Activated naive CD8-positive, alpha-beta T cell (primary cell): ENCODE measurements at regions not wholly inside any gene's neighbourhood (a gene's known extent, or its start where the extent isn't known, plus 50 kb on each side); places are given as distances from the start of the nearest gene placed in this dataset.

Experiments used
- H3K27ac Mint-ChIP-seq: one replicate; pipeline ENCODE4 v1.8.0; 2021; ENCODE audit warnings: mixed read lengths
- H3K27me3 Mint-ChIP-seq: one replicate; pipeline ENCODE4 v1.8.0; 2021; ENCODE audit warnings: mixed read lengths
- H3K36me3 Mint-ChIP-seq: one replicate; pipeline ENCODE4 v1.8.0; 2021; ENCODE audit warnings: mixed read lengths
- H3K4me1 Mint-ChIP-seq: one replicate; pipeline ENCODE4 v1.8.0; 2021; ENCODE audit warnings: low read depth, mixed read lengths
- H3K4me3 Mint-ChIP-seq: one replicate; pipeline ENCODE4 v1.8.0; 2021; ENCODE audit warnings: mild to moderate bottlenecking, mixed read lengths
- H3K9me3 Mint-ChIP-seq: one replicate; pipeline ENCODE4 v1.8.0; 2021; ENCODE audit warnings: low read depth, mixed read lengths

DNA sequence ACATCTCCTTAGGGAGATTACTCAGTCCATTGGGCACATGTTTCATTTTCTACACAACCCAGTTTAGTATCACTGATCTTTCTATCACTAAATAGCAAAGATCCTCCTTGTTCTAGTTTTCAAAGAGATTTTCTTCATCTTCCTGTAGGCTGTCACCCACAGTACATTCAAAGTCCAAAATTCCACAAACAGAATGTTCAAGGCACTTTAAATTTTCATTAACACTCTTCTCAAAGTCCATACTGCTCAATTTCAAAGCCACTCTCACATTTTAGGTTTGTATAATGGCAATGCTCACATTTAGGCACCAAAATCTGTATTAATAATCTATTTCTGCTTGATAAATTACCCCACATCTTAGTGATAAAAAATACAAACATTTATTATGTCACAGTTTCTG is 152.8 kb downstream of the FSIP2 start:
- no peaks in the 10 kb centered on the region for H3K4me1 Mint-ChIP-seq
- no peaks in the 10 kb centered on the region for H3K27me3 Mint-ChIP-seq
- H3K36me3 Mint-ChIP-seq, result peaks cover 3% of the 10 kb centered on the region
- no peak overlapping the region for H3K4me3 Mint-ChIP-seq
- H3K27ac Mint-ChIP-seq, result no peak overlapping the region
- H3K9me3 Mint-ChIP-seq, result no peaks in the 10 kb centered on the region

- no peaks in the 10 kb centered on the region for H3K27me3 Mint-ChIP-seq
- no peak overlapping the region for H3K4me3 Mint-ChIP-seq
These were observed 153.3 kb downstream of the FSIP2 start for GRCh38 chr2:185891804-185892411.

GRCh38 chr2:185892484-185892883 is 153.9 kb downstream of the FSIP2 start:
- Mint-ChIP-seq H3K4me3 (no peak overlapping the region), H3K4me1 (no peaks in the 10 kb centered on the region), H3K9me3 (no peaks in the 10 kb centered on the region), H3K36me3 (no peaks in the 10 kb centered on the region), H3K27ac (no peak overlapping the region), H3K27me3 (no peaks in the 10 kb centered on the region)

More at GRCh38 chr2:185891804-185892411, 153.3 kb downstream of the FSIP2 start:
- Mint-ChIP-seq H3K9me3 (no peaks in the 10 kb centered on the region), H3K4me1 (no peaks in the 10 kb centered on the region), H3K36me3 (peaks cover 2% of the 10 kb centered on the region), H3K27ac (no peak overlapping the region)

DNA sequence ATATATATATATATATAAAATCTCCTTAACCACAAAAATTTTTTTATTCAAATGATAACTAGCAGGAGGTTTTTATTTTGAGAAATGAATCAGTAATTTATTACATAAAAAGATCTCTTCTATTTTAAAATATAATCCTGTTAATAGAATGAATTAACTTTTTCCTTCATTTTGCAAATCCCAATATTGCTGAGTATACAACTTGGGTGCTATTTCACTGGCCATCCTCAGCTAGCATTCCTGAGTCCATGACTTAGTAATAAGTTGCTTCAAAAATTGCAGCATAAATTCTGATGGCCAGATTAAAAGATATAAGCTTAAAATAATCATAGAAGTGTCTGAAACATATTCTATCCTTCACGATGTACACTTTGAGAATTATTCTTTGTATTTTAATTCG is 155.6 kb downstream of the FSIP2 start:
- H3K36me3 Mint-ChIP-seq, result no peaks in the 10 kb centered on the region
- no peaks in the 10 kb centered on the region for H3K4me1 Mint-ChIP-seq
- H3K9me3 Mint-ChIP-seq, result no peaks in the 10 kb centered on the region
- no peak overlapping the region for H3K4me3 Mint-ChIP-seq
- H3K27ac Mint-ChIP-seq, result no peak overlapping the region
- no peaks in the 10 kb centered on the region for H3K27me3 Mint-ChIP-seq

DNA sequence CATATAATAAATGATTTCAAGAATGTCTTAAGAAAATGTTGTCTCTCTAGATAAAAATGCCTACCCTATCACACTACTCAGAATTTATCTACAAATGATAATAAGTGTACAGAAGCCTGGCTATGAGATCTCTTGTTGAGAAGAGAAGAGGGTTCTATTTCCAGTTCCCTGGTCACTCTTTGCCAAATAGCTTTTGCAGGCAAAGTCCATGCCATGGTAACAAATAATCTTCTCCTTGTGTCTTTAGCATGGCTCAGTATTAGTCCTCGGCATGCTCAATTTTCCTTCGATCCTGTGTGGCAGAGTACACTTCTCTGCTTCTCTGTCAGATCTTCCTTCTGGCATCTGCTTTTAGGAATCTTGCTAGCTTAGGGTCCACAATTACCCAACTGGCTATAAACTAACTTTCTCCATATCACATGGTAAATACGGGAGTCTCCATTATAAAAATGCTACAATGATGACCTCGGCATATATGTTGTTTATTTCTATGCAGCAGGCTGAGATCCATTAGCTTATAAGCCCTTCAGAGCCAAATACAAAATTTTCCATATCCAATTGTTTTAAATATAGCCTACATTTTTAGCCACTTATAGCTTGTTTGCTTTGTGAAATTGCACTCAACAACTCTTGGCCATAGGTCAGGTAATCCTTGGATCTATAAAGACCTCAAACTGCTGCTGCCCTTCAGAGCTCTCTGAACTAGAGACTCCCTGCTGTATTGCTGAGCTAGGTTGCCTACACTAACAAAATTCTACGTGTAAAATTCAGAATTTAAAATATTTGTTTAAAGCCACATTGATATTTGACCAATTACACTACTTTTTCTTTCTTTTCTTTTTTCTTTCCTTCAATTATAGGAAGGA is 157.5 kb downstream of the FSIP2 start:
- H3K36me3 Mint-ChIP-seq, result no peaks in the 10 kb centered on the region
- no peaks in the 10 kb centered on the region for H3K4me1 Mint-ChIP-seq
- no peak overlapping the region for H3K4me3 Mint-ChIP-seq
- H3K27ac Mint-ChIP-seq, result no peak overlapping the region
- no peaks in the 10 kb centered on the region for H3K27me3 Mint-ChIP-seq
- no peaks in the 10 kb centered on the region for H3K9me3 Mint-ChIP-seq

GRCh38 chr2:185899366-185899765 is 160.8 kb downstream of the FSIP2 start:
- Mint-ChIP-seq H3K9me3 (no peaks in the 10 kb centered on the region), H3K27me3 (no peaks in the 10 kb centered on the region), H3K36me3 (no peaks in the 10 kb centered on the region), H3K27ac (no peak overlapping the region), H3K4me1 (no peaks in the 10 kb centered on the region), H3K4me3 (no peak overlapping the region)

DNA sequence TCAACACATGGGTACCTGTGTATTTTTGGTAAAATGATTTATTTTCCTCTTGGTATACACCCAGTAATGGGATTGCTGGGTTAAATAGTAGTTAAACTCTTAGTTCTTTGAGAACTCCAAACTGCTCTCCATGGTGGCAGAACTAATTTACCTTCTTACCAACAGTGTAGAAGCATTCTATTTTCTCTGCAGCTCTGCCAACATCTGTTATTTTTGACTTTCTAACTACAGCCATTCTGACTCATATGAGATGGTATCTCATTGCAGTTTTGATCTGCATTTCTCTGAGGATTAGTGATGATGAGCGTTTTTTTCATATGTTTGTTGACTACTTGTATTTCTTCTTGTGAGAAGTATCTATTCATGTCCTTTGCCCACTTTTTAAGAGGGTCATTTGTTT is 180.6 kb downstream of the FSIP2 start:
- no peak overlapping the region for H3K4me3 Mint-ChIP-seq
- H3K27me3 Mint-ChIP-seq, result no peaks in the 10 kb centered on the region
- no peaks in the 10 kb centered on the region for H3K4me1 Mint-ChIP-seq
- H3K36me3 Mint-ChIP-seq, result peaks cover 3% of the 10 kb centered on the region
- H3K9me3 Mint-ChIP-seq, result peaks cover 7% of the 10 kb centered on the region
- H3K27ac Mint-ChIP-seq, result no peak overlapping the region

DNA sequence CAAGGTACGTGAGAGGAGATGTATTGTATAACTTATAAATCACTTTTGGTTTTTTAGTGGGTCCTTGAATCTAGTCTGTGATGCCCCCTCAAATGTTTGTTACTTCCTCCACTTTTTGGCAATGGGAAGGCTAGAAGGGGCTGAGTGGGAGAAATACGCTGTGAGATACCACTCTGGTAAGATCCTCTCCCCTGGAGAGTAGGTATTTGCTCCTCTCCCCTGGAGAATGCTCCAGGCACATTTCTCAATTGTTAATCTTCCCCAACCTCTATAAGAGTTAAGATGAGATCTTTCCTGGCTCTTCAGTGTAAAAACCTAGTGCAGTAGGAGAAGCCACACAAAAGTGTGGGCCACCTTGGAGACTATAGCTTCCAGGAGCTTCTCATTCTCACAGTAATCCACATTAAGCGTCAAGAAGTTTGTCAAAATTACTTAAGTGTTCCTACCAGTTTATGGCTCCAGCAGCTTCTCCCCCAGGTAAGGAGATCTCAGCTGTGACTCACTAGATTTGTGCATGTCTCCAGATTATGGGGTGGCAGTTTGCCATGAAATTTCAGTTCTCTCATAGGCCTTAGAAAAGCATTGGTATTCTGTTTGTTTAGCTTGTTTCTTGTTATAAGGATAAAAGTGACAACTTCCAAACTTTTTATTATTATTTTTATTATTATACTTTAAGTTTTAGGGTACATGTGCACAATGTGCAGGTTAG is 182.6 kb downstream of the FSIP2 start:
- Mint-ChIP-seq H3K4me1 (no peaks in the 10 kb centered on the region), H3K4me3 (no peak overlapping the region), H3K9me3 (peaks cover 7% of the 10 kb centered on the region), H3K27me3 (no peaks in the 10 kb centered on the region), H3K36me3 (peaks cover 5% of the 10 kb centered on the region), H3K27ac (no peak overlapping the region)

- no peaks in the 10 kb centered on the region for H3K27me3 Mint-ChIP-seq
- H3K36me3 Mint-ChIP-seq, result peaks cover 8% of the 10 kb centered on the region
- H3K27ac Mint-ChIP-seq, result no peak overlapping the region
- H3K4me1 Mint-ChIP-seq, result no peaks in the 10 kb centered on the region
- H3K9me3 Mint-ChIP-seq, result peaks cover 5% of the 10 kb centered on the region
- H3K4me3 Mint-ChIP-seq, result no peak overlapping the region
These were observed 195.6 kb downstream of the FSIP2 start for GRCh38 chr2:185934232-185934631.

- Mint-ChIP-seq H3K36me3 (peaks cover 27% of the 10 kb centered on the region), H3K27ac (no peak overlapping the region), H3K9me3 (peaks cover 18% of the 10 kb centered on the region), H3K4me1 (no peaks in the 10 kb centered on the region), H3K4me3 (no peak overlapping the region), H3K27me3 (no peaks in the 10 kb centered on the region)
These were observed 201.3 kb downstream of the FSIP2 start for GRCh38 chr2:185939858-185940257.

GRCh38 chr2:185942855-185943254 is 204.3 kb downstream of the FSIP2 start:
- Mint-ChIP-seq H3K27ac (no peak overlapping the region), H3K4me3 (no peak overlapping the region), H3K36me3 (peaks cover 38% of the 10 kb centered on the region), H3K9me3 (peaks cover 22% of the 10 kb centered on the region), H3K4me1 (no peaks in the 10 kb centered on the region), H3K27me3 (no peaks in the 10 kb centered on the region)

GRCh38 chr2:185947722-185948121 is 209.1 kb downstream of the FSIP2 start:
- Mint-ChIP-seq H3K27ac (no peak overlapping the region), H3K9me3 (peaks cover 20% of the 10 kb centered on the region), H3K36me3 (peaks cover 35% of the 10 kb centered on the region), H3K4me1 (no peaks in the 10 kb centered on the region), H3K4me3 (no peak overlapping the region), H3K27me3 (no peaks in the 10 kb centered on the region)

DNA sequence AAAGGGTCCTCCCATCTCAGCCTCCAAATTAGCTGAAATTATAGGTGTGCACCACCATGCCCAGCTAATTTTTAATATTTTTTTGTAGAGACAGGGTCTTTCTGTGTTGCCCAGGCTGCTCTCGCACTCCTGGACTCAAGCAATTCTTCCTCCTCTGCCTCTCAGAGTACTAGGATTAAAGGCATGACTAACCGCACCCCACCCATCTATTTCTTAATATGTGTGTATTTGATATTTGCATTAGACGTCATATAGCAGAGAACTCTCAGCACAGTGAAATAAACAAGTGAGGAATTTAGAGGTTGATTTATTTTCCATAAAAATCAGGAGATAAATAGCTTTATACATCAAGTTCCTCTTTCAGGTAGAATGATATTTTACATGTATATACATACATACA is 213.5 kb downstream of the FSIP2 start:
- Mint-ChIP-seq H3K36me3 (peaks cover 14% of the 10 kb centered on the region), H3K4me3 (no peak overlapping the region), H3K9me3 (peaks cover 4% of the 10 kb centered on the region), H3K27me3 (no peaks in the 10 kb centered on the region), H3K4me1 (no peaks in the 10 kb centered on the region), H3K27ac (no peak overlapping the region)

- Mint-ChIP-seq H3K9me3 (peaks cover 6% of the 10 kb centered on the region), H3K4me1 (no peaks in the 10 kb centered on the region), H3K36me3 (peaks cover 10% of the 10 kb centered on the region), H3K4me3 (no peak overlapping the region), H3K27ac (no peak overlapping the region), H3K27me3 (no peaks in the 10 kb centered on the region)
These were observed 215.8 kb downstream of the FSIP2 start for GRCh38 chr2:185954389-185954788.

GRCh38 chr2:185955050-185955449 is 216.4 kb downstream of the FSIP2 start:
- Mint-ChIP-seq H3K27me3 (no peaks in the 10 kb centered on the region), H3K4me3 (no peak overlapping the region), H3K27ac (no peak overlapping the region), H3K9me3 (peaks cover 7% of the 10 kb centered on the region), H3K36me3 (peaks cover 10% of the 10 kb centered on the region), H3K4me1 (no peaks in the 10 kb centered on the region)
